Cardiac muscle cell (in vitro differentiated cells and primary cell): ENCODE measurements at regions not wholly inside any gene's neighbourhood (a gene's known extent, or its start where the extent isn't known, plus 50 kb on each side); places are given as distances from the start of the nearest gene placed in this dataset.

ENCODE experiments used
- DNase-seq, 2 donors: peaks; one replicate each; pipeline versions ENCODE4 v3.0.0 to v3.0.0-alpha.2; 2010 to 2017; ENCODE audit warnings: low read depth in 1 of 2, low spot score in 1 of 2
- H3K27ac ChIP-seq: fragments of 200-600 bp; sonication (generic); 2 replicates; pipeline ENCODE4 v1.5.1; 2016
- H3K27me3 ChIP-seq: fragments of 200-600 bp; sonication (generic); 2 replicates; pipeline ENCODE4 v1.6.0; 2016; ENCODE audit warnings: control low read depth
- H3K36me3 ChIP-seq: fragments of 200-600 bp; sonication (generic); 2 replicates; pipeline ENCODE4 v1.5.1; 2016; ENCODE audit warnings: control low read depth
- H3K4me1 ChIP-seq: fragments of 200-600 bp; sonication (generic); 2 replicates; pipeline ENCODE4 v1.8.1; 2017; ENCODE audit warnings: low read depth, mild to moderate bottlenecking, mixed run types
- H3K4me3 ChIP-seq: fragments of 200-600 bp; sonication (generic); 2 replicates; pipeline ENCODE4 v1.5.1; 2016; ENCODE audit warnings: mild to moderate bottlenecking
- H3K9me3 ChIP-seq: fragments of 200-600 bp; sonication (generic); 2 replicates; pipeline ENCODE4 v1.5.1; 2017; ENCODE audit warnings: low read depth, mild to moderate bottlenecking, control low read depth
- CTCF ChIP-seq: IDR thresholded peaks from 2 replicates; pipeline ENCODE4 v1.5.1; 2012; ENCODE audit warnings: low read depth, mild to moderate bottlenecking, low read length

- Histone ChIP-seq H3K4me3 (no peak overlapping the region), H3K27me3 (no peaks in the 10 kb centered on the region)
- no peak for TF ChIP-seq CTCF
Measured at GRCh38 chr14:58862416-58863160, 224.8 kb downstream of the DACT1 start.

GRCh38 chr14:58863661-58864345, 226.0 kb downstream of the DACT1 start:
- no peak overlapping the region for H3K4me3 ChIP-seq
- no peaks in the 10 kb centered on the region for H3K27me3 ChIP-seq
- peak in 1 of 2 donors; percentile 31 for DNase-seq
- H3K36me3 ChIP-seq = no peaks in the 10 kb centered on the region
- no peak for TF ChIP-seq CTCF
- no peaks in the 10 kb centered on the region for H3K4me1 ChIP-seq
- H3K27ac ChIP-seq = no peak overlapping the region
- no peaks in the 10 kb centered on the region for H3K9me3 ChIP-seq

More at GRCh38 chr14:58862416-58863160, 224.8 kb downstream of the DACT1 start:
- no peaks in the 10 kb centered on the region for H3K4me1 ChIP-seq
- H3K27ac ChIP-seq = no peak overlapping the region
- no peak for DNase-seq
- no peaks in the 10 kb centered on the region for H3K36me3 ChIP-seq
- H3K9me3 ChIP-seq = no peaks in the 10 kb centered on the region

- no peak for TF ChIP-seq CTCF
- no peak overlapping the region for H3K27ac ChIP-seq
- H3K36me3 ChIP-seq = no peaks in the 10 kb centered on the region
- no peaks in the 10 kb centered on the region for H3K27me3 ChIP-seq
- no peaks in the 10 kb centered on the region for H3K9me3 ChIP-seq
- H3K4me1 ChIP-seq = no peaks in the 10 kb centered on the region
- peak in 1 of 2 donors; percentile 96 for DNase-seq
- H3K4me3 ChIP-seq = no peak overlapping the region
Measured at GRCh38 chr14:58864751-58865513, 227.2 kb downstream of the DACT1 start.

- no peaks in the 10 kb centered on the region for H3K4me1 ChIP-seq
- DNase-seq = peak in 1 of 2 donors; percentile 87
- H3K36me3 ChIP-seq = no peaks in the 10 kb centered on the region
Measured at GRCh38 chr14:58865514-58866281, 227.9 kb downstream of the DACT1 start.

More at GRCh38 chr14:58865514-58866281, 227.9 kb downstream of the DACT1 start:
- no peak for TF ChIP-seq CTCF
- no peak overlapping the region for H3K4me3 ChIP-seq
- H3K27me3 ChIP-seq = no peaks in the 10 kb centered on the region
- H3K9me3 ChIP-seq = no peaks in the 10 kb centered on the region
- no peak overlapping the region for H3K27ac ChIP-seq
